GM23248 (cell line): ENCODE measurements at regions not wholly inside any gene's neighbourhood (a gene's known extent, or its start where the extent isn't known, plus 50 kb on each side); places are given as distances from the start of the nearest gene placed in this dataset.

Experiments
- DNase-seq: peaks from one replicate; pipeline ENCODE4 v3.0.0-alpha.2; 2015
- H2AFZ ChIP-seq: fragments of 200-600 bp; sonication (generic); 2 replicates; pipeline ENCODE4 v1.6.1; 2016; ENCODE audit warnings: antibody characterized with exemption
- H3F3A ChIP-seq: fragments of 200-600 bp; sonication (generic); 2 replicates; pipeline ENCODE4 v1.6.1; 2016; ENCODE audit warnings: mild to moderate bottlenecking, antibody characterized with exemption, mixed run types; ENCODE audit not compliant: insufficient read depth
- H3K27ac ChIP-seq: fragments of 200-600 bp; sonication (generic); 2 replicates; pipeline ENCODE4 v1.5.1; 2016; ENCODE audit warnings: mild to moderate bottlenecking
- H3K27me3 ChIP-seq: fragments of 200-600 bp; sonication (generic); replicated peaks from 2 replicates; pipeline ENCODE4 v1.6.1; 2016; ENCODE audit warnings: mild to moderate bottlenecking; ENCODE audit not compliant: insufficient read depth
- H3K36me3 ChIP-seq: fragments of 200-600 bp; sonication (generic); 2 replicates; pipeline ENCODE4 v1.6.1; 2016; ENCODE audit warnings: low read depth, mild to moderate bottlenecking
- H3K4me1 ChIP-seq: fragments of 200-600 bp; sonication (generic); 2 replicates; pipeline ENCODE4 v1.6.1; 2016; ENCODE audit warnings: mild to moderate bottlenecking; ENCODE audit not compliant: insufficient read depth
- H3K4me2 ChIP-seq: fragments of 200-600 bp; sonication (generic); one replicate; pipeline ENCODE4 v1.6.1; 2016; ENCODE audit warnings: mild to moderate bottlenecking; ENCODE audit not compliant: unreplicated experiment
- H3K4me3 ChIP-seq: fragments of 200-600 bp; sonication (generic); 2 replicates; pipeline ENCODE4 v1.5.1; 2016; ENCODE audit warnings: mild to moderate bottlenecking
- H3K79me2 ChIP-seq: fragments of 200-600 bp; sonication (generic); 2 replicates; pipeline ENCODE4 v1.6.1; 2016; ENCODE audit warnings: mild to moderate bottlenecking; ENCODE audit not compliant: insufficient read depth
- H3K9ac ChIP-seq: fragments of 200-600 bp; sonication (generic); 2 replicates; pipeline ENCODE4 v1.6.1; 2016; ENCODE audit warnings: mild to moderate bottlenecking
- H3K9me2 ChIP-seq: fragments of 200-600 bp; sonication (generic); 2 replicates; pipeline ENCODE4 v1.6.1; 2016; ENCODE audit warnings: mixed run types, mild to moderate bottlenecking, moderate library complexity; ENCODE audit not compliant: insufficient read depth
- H3K9me3 ChIP-seq: fragments of 200-600 bp; sonication (generic); one replicate; pipeline ENCODE4 v1.6.1; 2017; ENCODE audit warnings: low read depth
- H4K20me1 ChIP-seq: fragments of 200-600 bp; sonication (generic); 2 replicates; pipeline ENCODE4 v1.6.0; 2016; ENCODE audit not compliant: insufficient read depth
- EZH2 ChIP-seq: fragments of 200-600 bp; sonication (generic); IDR thresholded peaks from 2 replicates; pipeline ENCODE4 v1.6.1; 2018; ENCODE audit warnings: antibody characterized with exemption, mild to moderate bottlenecking; ENCODE audit not compliant: insufficient read depth, poor library complexity, severe bottlenecking
- EZH2phosphoT487 ChIP-seq: fragments of 200-600 bp; sonication (generic); IDR thresholded peaks from 2 replicates; pipeline ENCODE4 v1.6.1; 2018; ENCODE audit warnings: antibody characterized with exemption, moderate library complexity, mild to moderate bottlenecking, low read depth; ENCODE audit not compliant: insufficient read depth
- WGBS, 2 experiments: methylation state at CpG; one replicate each; pipeline ENCODE4 v1.1.6; 2015 to 2017; ENCODE audit warnings: low lambda C conversion rate in 2 of 2, low coverage in 1 of 2; ENCODE audit errors: missing lambda C conversion rate in 2 of 2; 5-methylcytosine and 5-hydroxymethylcytosine counted together
- in situ Hi-C: fragments of 300-500 bp; cut with MboI; formaldehyde crosslinking; loops from 2 replicates; pipeline ENCODE4 v1.15.0; 2020

DNA sequence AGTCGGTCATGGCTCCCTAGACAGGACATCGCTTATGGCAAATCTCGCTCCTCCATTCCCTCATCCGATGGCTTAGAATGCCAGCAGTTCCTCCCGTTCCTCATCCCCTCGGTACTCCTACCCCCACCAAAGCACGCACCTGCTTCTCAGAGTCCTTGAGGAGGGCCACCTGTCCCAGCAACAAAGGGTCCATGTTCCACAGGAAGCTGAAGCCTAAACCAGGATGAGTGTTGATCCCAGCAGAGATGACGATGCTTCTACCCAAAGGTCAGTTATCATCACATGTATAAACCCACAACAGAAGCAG is 111.2 kb downstream of the THBS2 start:
- H3K4me3 ChIP-seq, result no peak overlapping the region
- TF ChIP-seq EZH2phosphoT487 (no peak), EZH2 (no peak)
- no peaks in the 10 kb centered on the region for H3K9me2 ChIP-seq
- no peaks in the 10 kb centered on the region for H3K9me3 ChIP-seq
- no peak overlapping the region for H2AFZ ChIP-seq
- H3K4me1 ChIP-seq, result no peaks in the 10 kb centered on the region
- H3K36me3 ChIP-seq, result no peaks in the 10 kb centered on the region
- no peaks in the 10 kb centered on the region for H3K79me2 ChIP-seq
- no peak for DNase-seq
- H4K20me1 ChIP-seq, result no peaks in the 10 kb centered on the region
- in situ Hi-C loops, result no loop called here
- no peaks in the 10 kb centered on the region for H3F3A ChIP-seq
- H3K9ac ChIP-seq, result no peak overlapping the region
- 91% methylated on average over 8 of the region's 8 CpGs for WGBS, 2 experiments
- H3K27me3 ChIP-seq, result no peaks in the 10 kb centered on the region
- H3K4me2 ChIP-seq, result no peak overlapping the region
- H3K27ac ChIP-seq, result no peak overlapping the region

GRCh38 chr6:169141671-169142537 is 111.7 kb downstream of the THBS2 start:
- no peaks in the 10 kb centered on the region for H3K79me2 ChIP-seq
- no peaks in the 10 kb centered on the region for H3K36me3 ChIP-seq
- no peak overlapping the region for H3K4me3 ChIP-seq
- H3F3A ChIP-seq, result no peaks in the 10 kb centered on the region
- H3K4me1 ChIP-seq, result no peaks in the 10 kb centered on the region
- H3K9ac ChIP-seq, result no peak overlapping the region
- H3K27ac ChIP-seq, result no peak overlapping the region
- 35 to 40% methylated on average over 17 to 18 of the region's 18 CpGs for WGBS, 2 experiments
- DNase-seq, result peak; percentile 33
- in situ Hi-C loops, result no loop called here
- no peaks in the 10 kb centered on the region for H3K9me2 ChIP-seq
- no peak for TF ChIP-seq EZH2phosphoT487
- TF ChIP-seq EZH2, result no peak
- no peaks in the 10 kb centered on the region for H3K9me3 ChIP-seq
- no peak overlapping the region for H3K4me2 ChIP-seq
- H2AFZ ChIP-seq, result no peak overlapping the region
- no peaks in the 10 kb centered on the region for H3K27me3 ChIP-seq
- H4K20me1 ChIP-seq, result no peaks in the 10 kb centered on the region

DNA sequence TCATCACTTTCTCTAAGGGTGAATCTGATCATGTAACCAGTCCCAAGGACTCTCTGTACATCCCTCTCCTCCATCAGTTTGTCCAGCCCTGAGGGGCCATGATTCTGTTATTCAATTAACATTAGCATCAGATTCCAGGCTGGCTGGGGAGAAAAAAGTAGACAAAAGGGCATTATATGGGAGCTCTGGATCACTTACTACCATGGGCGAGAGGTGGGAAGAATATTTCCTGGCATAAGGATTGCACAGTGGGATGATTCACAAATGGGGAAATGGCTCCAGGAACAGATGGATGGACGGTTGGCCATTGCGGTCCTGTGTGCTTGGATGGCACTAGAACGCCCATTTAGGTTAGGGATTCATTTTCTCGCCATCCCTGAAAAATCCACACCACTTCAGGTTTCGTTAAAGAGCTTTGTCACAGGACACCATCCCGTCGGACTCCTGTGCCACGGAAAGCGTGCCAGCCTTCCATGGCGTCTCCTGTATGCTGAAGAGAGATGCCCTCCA is 112.6 kb downstream of the THBS2 start:
- Histone ChIP-seq H3K36me3 (no peaks in the 10 kb centered on the region), H3K9me2 (no peaks in the 10 kb centered on the region), H3F3A (no peaks in the 10 kb centered on the region), H3K9ac (no peak overlapping the region), H3K27me3 (no peaks in the 10 kb centered on the region), H3K9me3 (no peaks in the 10 kb centered on the region), H3K79me2 (no peaks in the 10 kb centered on the region), H4K20me1 (no peaks in the 10 kb centered on the region), H3K4me1 (no peaks in the 10 kb centered on the region), H3K4me3 (no peak overlapping the region), H3K27ac (no peak overlapping the region), H3K4me2 (no peak overlapping the region), H2AFZ (no peak overlapping the region)
- in situ Hi-C loops, result no loop called here
- 90 to 96% methylated on average over 11 of the region's 11 CpGs for WGBS, 2 experiments
- no peak for DNase-seq
- TF ChIP-seq EZH2phosphoT487 (no peak), EZH2 (no peak)

DNA sequence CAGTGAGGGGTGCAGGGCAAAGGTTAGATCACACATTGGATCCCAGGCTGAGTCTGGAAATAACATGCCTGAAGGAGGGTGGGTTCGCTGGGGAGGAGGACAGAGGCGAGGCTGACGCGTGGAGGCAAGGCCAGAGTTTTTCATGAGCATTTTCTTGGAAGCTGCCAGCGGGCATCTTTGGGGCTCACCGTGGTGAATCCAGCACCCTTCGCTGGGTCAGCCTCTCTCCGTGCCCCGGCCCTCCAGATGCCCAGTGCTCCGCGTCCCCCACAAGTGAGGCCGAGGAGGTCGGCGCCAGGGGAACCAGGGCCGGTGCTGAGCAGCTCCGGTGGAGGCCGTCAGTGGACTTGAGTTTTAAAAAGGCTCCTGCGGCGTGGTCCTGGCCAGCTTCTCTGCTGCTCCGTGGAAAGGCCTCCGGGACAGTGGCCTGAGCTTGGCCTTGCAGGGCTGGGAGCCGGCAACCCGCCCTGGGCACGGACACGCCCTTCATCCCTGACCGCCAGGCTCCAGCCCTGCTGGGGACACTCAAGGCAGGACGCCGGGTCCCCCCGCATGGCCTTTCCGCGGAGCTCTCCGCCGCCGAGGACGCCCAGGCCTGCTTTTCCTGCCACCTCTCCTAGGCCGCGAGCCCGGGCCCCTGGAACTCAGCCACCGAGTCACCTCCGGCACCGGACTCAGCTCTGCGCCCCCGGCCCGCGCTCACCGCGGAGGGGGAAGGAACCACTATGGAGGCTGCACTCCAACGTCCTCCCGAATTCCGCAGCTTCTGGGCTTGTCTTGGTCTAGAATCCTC is 114.3 kb downstream of the THBS2 start:
- Histone ChIP-seq H3K79me2 (no peaks in the 10 kb centered on the region), H3K27ac (no peak overlapping the region), H3K27me3 (no peaks in the 10 kb centered on the region), H3K36me3 (no peaks in the 10 kb centered on the region), H3K4me2 (no peak overlapping the region), H4K20me1 (no peaks in the 10 kb centered on the region), H3K9me3 (no peaks in the 10 kb centered on the region), H3K4me3 (no peak overlapping the region), H3K9ac (no peak overlapping the region), H3K9me2 (no peaks in the 10 kb centered on the region), H2AFZ (no peak overlapping the region), H3K4me1 (no peaks in the 10 kb centered on the region), H3F3A (no peaks in the 10 kb centered on the region)
- 93 to 94% methylated on average over 40 to 50 of the region's 50 CpGs for WGBS, 2 experiments
- in situ Hi-C loops, result no loop called here
- TF ChIP-seq EZH2phosphoT487, result no peak
- no peak for TF ChIP-seq EZH2
- no peak for DNase-seq
